ENCODE measurements at regions not wholly inside any gene's neighbourhood (a gene's known extent, or its start where the extent isn't known, plus 50 kb on each side); places are given as distances from the start of the nearest gene placed in this dataset.

GRCh38 chr6:48472535-48472934, 361.5 kb upstream of the PTCHD4 start:
- no peak for TF ChIP-seq REST (IDR thresholded peaks at IDR 0.05; ENCODE audit: low read depth)
- no peak for TF ChIP-seq FOXM1 (IDR thresholded peaks at IDR 0.05; ENCODE audit: borderline replicate concordance, low read depth)

- no peak for TF ChIP-seq REST (IDR thresholded peaks at IDR 0.05; ENCODE audit: low read depth)
- TF ChIP-seq USF1 (IDR thresholded peaks at IDR 0.05), result no peak
- no peak for TF ChIP-seq ZBTB7A (IDR thresholded peaks at IDR 0.05; ENCODE audit: low read depth)
- no peak for TF ChIP-seq CREB1 (IDR thresholded peaks at IDR 0.05; ENCODE audit: low read depth)
Measured at GRCh38 chr6:48472091-48472490, 361.1 kb upstream of the PTCHD4 start.

- no peak for TF ChIP-seq RAD21 (IDR thresholded peaks at IDR 0.05; ENCODE audit: low read depth)
- no peak for TF ChIP-seq CREB1 (IDR thresholded peaks at IDR 0.05; ENCODE audit: low read depth)
- no peak for TF ChIP-seq ZBTB7A (IDR thresholded peaks at IDR 0.05; ENCODE audit: low read depth)
- TF ChIP-seq MAX (IDR thresholded peaks at IDR 0.05), result no peak
- no peak for TF ChIP-seq CEBPB (IDR thresholded peaks at IDR 0.05)
- no peak for TF ChIP-seq TAF1 (IDR thresholded peaks at IDR 0.05; ENCODE audit: low read depth)
- TF ChIP-seq YY1 (IDR thresholded peaks at IDR 0.05; ENCODE audit: low read depth), result no peak
- no peak for TF ChIP-seq TCF12 (IDR thresholded peaks at IDR 0.05; ENCODE audit: low read depth)
- no peak for TF ChIP-seq TEAD4 (IDR thresholded peaks at IDR 0.05)
- TF ChIP-seq EP300 (IDR thresholded peaks at IDR 0.05; ENCODE audit: borderline replicate concordance), result no peak
- TF ChIP-seq USF1 (IDR thresholded peaks at IDR 0.05), result no peak
Measured at GRCh38 chr6:48471326-48471725, 360.3 kb upstream of the PTCHD4 start.

GRCh38 chr6:48449002-48449401, 338.0 kb upstream of the PTCHD4 start:
- peak; percentile 20; the same call in 1 of the 2 replicates for TF ChIP-seq RAD21 (IDR thresholded peaks at IDR 0.05; ENCODE audit: low read depth)
- TF ChIP-seq TEAD4 (IDR thresholded peaks at IDR 0.05), result no peak

GRCh38 chr6:48447251-48447650, 336.3 kb upstream of the PTCHD4 start:
- TF ChIP-seq RAD21 (IDR thresholded peaks at IDR 0.05; ENCODE audit: low read depth) (no peak), CEBPB (IDR thresholded peaks at IDR 0.05) (no peak), TCF12 (IDR thresholded peaks at IDR 0.05; ENCODE audit: low read depth) (no peak)

- TF ChIP-seq EP300 (IDR thresholded peaks at IDR 0.05; ENCODE audit: borderline replicate concordance) (no peak), YY1 (IDR thresholded peaks at IDR 0.05; ENCODE audit: low read depth) (no peak), NFIC (IDR thresholded peaks at IDR 0.05) (no peak), FOXM1 (IDR thresholded peaks at IDR 0.05; ENCODE audit: borderline replicate concordance, low read depth) (no peak), TEAD4 (IDR thresholded peaks at IDR 0.05) (no peak), REST (IDR thresholded peaks at IDR 0.05; ENCODE audit: low read depth) (no peak), USF1 (IDR thresholded peaks at IDR 0.05) (no peak), MAX (IDR thresholded peaks at IDR 0.05) (no peak), CEBPB (IDR thresholded peaks at IDR 0.05) (no peak), TAF1 (IDR thresholded peaks at IDR 0.05; ENCODE audit: low read depth) (no peak), RAD21 (IDR thresholded peaks at IDR 0.05; ENCODE audit: low read depth) (no peak), CREB1 (IDR thresholded peaks at IDR 0.05; ENCODE audit: low read depth) (no peak), EGR1 (IDR thresholded peaks at IDR 0.05) (no peak), TCF12 (IDR thresholded peaks at IDR 0.05; ENCODE audit: low read depth) (no peak), ZBTB7A (IDR thresholded peaks at IDR 0.05; ENCODE audit: low read depth) (no peak)
Measured at GRCh38 chr6:48429610-48430009, 318.6 kb upstream of the PTCHD4 start.

All from Ishikawa (cell line).